NCI-H774 (cell line): ENCODE measurements at regions not wholly inside any gene's neighbourhood (a gene's known extent, or its start where the extent isn't known, plus 50 kb on each side); places are given as distances from the start of the nearest gene placed in this dataset.
"Not testable (repeated sequence)": the region's sequence is repeated elsewhere in the genome, so short reads cannot be mapped to it uniquely, and the experiment has no call there.

Experiments
- DNase-seq: peaks from one replicate; lab custom pipeline; 2025; lab: John Stamatoyannopoulos, UW

DNA sequence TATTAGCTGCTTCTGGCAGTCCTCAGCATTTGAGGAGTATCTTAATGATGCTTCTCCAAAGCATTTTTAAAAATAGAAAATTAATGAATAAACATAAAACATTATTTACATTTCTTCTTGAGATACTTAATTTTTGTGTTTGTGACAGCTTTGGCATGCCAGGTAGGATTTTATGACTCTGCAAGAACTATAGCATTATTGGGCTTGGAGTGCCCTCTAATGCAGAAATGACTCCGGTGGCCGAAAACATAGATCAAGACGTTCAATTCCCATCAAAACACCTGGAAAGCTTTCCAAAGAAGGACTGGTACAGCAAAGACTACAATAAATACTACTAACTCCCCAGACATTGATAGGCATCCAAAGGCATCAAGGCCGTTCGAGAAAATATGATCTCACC, 366.4 kb upstream of the CXADR start:
- no peak for DNase-seq

DNA sequence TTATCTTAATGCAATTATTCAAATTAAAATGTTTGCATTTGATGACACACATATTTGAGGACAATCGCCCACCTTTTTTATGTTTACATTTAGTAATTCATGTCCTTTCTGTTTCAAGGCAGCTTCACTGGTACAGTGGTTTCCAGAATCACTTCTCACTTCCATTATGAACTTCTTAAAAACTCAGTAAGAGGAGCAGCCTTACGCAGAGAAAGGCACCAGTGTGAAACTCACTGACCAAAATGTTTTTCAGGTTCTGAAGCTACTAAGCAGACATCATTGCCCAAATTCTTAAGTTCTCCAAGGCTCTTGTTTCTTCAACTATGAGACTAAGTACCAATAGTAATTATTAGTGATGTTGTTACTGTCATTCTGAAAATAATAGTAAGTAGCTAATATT, 353.1 kb upstream of the CXADR start:
- DNase-seq = no peak

DNA sequence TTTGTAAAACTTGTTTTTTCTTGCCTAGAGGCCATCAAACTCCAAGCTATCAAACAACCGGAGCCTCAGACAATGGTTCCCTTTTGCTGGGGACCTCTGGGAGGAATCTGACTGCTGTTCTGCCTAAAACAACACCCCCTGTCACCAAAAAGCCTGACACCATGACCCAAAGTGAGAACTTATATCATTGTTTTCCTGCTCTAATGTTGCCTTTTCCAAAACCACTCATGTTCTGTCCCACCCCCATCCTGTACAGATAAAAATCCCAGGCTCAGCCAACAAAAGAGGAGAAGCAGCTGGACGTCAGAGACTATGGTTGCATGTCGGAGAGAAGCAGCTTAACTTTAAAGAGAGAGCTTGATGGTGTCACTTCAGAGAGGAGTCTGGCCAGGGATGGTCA, 327.2 kb upstream of the CXADR start:
- DNase-seq = no peak

DNA sequence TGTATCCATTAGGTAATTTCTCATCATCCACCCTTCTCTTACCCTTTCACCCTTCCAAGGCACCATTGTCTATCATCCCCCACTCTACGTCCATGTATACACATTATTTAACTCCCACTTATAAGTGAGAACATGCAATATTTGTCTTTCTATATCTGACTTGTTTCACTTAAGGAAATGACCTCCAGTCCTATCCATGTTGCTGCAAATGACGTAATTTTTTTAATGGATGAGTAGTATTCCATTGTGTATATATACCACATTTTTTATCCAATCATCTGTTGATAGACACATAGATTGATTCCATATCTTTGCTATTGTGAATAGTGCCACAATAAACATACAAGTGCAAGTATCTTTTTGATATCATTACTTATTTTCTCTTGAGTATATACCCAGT, 322.9 kb upstream of the CXADR start:
- no peak for DNase-seq

DNA sequence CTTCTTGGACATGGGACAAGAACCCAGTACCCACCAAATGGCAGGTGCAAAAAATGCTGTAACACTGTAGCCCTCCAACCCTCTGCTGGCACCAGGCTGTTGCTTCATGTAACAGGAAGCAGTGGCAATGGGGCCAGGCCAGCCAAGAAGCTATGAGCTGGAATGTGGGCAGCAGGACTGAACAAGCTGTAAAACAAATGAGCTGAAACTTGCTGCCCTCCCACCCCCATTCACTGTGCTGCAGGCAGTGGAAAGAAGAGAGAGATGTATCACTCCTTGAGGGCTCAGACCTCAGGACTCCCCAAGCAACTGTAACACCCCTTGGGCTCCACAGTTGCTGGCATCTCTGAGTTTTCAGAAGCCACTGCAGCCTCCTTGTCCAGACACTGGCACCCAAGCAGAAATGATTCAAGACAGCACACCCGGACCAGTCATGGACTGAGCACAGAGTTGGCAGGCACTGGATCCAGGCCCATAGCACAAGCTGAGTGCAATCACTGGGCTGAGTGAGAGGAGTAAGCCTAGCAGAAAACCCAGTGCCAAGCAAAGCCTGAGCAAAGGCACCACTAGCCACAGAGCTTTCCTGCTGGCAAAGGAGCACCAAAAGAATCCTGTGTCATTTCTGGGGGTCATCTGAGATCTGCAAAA, 321.4 kb upstream of the CXADR start:
- DNase-seq = no peak

DNA sequence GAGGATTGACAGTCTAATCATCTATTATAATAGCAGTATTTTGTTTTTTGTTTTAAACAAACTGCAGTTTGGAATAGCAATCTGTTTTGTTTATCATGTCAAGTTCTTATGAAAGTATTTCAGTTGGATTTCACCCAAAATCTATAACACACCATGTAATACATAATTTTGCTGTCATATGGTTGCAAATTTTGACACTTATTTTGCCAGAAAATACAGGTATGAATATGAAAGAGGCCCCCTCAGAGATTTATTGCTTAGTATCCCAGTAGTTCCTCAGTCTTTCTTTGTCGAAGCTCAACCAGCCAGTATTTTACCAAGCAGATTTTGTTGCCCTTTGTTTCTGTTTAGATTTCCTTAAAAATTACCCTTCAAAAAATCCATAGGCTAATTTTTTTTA, 317.5 kb upstream of the CXADR start:
- no peak for DNase-seq

DNA sequence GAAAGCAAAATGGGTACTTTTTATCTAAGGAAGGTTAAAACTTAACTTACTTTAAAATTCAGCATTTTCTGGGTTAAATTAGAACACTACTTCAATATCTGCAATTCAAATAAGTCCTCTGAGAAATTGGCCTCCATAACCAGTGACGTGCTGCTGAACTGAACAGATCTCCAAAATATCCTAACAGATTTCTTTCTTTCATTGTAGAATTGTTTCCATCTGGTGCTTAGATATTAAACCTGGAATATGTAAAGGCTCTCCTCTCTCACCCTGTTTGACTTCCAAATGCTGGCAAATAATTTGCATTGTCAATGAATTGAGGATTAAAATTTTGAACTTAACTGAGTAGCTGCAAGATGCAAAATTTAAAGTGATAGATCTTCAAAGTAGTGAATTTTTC, 316.9 kb upstream of the CXADR start:
- no peak for DNase-seq

DNA sequence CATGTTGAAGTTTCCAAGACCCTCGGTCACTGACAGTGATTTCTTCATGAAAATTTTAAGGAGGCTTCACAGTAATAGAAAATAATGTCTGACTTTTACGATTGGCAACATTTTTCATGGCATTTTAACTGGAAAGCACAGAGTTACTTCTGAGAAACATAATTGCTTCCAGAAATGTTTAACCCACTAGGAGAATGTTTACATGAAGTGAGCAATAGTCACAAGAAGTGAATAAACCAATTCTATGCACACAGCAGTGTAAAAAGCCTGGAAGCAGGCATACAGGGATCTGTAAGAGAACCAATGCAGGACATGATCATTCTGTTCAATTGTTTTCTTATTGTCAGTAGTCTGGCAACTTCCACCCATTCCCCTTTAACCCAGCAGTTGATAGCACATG, 316.2 kb upstream of the CXADR start:
- no peak for DNase-seq

DNA sequence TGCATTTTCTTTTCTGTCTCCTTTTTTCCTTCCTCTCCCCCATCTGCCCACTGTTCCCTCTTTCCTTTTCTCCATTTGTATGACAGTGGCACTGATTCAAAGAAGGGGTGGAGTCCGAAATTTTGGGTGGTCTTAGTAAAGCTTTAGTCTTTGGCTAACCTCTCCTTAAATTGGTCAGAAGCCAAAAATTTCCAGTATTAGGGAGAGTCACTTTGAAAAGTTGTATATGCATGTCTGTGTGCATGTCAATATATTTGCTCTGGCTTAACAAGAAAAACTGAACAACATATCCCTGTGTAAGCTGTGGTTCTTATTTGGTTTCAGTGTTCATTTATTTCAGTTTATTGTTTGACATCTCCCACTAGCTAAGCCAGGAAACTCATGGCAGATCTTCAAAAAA, 314.8 kb upstream of the CXADR start:
- no peak for DNase-seq

DNA sequence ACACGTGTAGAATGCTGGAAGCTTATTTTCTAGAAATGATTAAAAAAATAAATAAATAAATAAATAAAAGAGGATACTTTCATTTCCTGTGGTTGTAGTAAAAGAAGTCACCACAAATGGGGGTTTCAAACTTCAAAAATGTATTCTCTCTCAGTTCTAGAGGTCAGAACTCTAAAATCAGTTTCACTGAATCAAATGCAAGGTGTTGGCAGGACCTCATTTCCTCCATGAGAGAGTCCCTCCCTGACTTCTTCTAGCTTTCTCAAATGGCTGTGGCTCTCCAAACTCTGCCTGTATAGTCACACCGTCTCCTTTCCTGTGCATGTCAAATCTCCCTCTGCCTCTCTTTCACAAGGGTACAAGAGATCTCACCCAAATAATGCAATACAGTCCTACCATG, 312.6 kb upstream of the CXADR start:
- DNase-seq = no peak

DNA sequence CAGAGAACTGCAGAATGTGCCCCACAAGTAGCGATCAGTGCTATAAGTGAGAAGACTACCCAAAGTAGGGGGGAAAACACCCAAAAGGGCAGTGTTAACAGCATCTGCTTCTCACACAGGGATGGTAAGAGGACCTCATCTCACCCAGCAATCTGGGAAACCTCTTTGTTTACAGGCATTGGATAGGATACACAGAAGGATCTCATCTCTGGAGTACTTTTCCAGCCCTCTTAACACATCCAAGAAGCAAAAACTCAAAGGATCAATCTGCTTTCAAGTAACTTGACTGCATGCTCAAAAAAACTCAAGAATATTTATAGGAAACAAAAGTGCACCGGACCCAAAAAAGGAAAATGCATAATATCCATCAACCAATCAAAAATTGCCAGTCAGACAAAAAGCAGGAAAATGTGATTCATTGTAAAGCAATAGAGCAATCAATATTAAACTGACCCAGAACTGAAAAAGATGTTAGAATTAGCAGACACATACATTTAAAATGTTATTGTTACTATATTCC, 311.0 kb upstream of the CXADR start:
- no peak for DNase-seq

DNA sequence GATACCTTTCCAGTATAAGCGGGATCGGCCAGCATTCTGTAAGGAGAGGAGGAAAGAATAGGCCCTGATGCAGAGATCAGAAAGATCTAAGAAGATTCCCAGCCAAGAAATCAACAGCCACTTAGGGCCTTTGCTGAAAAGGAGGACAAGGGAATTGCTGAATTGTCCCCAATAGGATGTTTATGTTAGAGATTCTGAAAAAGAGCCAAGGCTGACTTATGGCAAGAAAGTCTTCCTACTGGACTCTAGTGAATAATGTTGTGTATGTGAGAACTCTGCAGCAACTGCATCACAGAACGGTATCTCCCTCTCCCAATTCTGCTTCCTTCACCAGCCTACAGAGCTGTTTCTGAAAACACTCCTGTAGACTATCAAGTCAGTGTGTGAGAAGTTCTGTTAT, 298.0 kb upstream of the CXADR start:
- DNase-seq = no peak

DNA sequence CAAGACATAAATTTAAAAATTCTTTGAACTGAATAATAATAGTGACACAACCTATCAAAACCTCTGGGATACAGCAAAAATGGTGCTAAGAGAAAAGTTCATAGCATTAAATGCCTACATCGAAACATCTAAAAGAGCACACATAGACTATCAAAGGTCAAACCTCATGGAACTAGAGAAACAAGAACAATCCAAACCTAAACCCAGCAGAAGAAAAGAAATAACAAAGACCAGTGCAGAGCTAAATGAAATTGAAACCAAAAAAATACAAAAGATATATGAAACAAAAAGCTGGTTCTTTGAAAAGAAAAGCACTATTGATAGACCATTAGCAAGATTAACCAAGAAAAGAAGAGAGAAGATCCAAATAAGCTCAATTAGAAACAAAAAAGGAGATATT, 293.8 kb upstream of the CXADR start:
- DNase-seq = not testable (repeated sequence)

DNA sequence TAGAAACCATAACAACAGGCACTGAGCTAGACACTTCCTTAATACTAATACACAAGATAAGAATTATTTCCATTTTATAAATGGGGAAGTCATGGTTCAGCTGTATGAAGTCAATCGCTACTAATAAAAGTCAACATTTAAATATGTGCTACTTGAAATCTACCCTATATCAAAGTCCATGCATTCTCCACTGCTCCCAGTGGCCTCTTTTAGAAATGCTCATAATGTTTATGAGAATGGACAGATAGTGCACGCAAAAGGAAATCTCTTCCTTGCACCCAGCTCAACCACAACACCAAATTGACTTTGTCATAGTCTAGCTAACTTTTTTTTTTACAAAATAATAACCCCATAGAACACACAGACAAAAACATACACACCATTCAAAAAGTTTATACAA, 281.7 kb upstream of the CXADR start:
- no peak for DNase-seq

DNA sequence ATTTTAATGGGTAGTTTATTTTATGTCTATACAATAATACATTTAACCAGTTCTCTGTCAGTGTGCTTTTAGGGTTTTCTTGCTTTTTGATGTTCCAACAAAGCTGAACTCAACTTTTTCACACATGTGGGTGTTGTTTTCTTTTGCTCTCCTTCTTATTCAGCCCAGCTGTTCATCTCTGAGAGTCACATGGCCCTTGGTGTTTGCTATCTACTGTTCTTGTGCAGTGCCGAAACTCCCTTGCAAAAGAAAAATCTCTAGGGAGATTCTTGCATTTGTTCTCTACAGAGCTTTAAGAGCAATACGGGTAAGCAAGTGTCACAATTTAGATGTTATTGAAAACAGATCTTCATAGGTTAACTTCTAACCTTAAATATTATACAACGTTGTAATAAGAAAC, 281.1 kb upstream of the CXADR start:
- no peak for DNase-seq

DNA sequence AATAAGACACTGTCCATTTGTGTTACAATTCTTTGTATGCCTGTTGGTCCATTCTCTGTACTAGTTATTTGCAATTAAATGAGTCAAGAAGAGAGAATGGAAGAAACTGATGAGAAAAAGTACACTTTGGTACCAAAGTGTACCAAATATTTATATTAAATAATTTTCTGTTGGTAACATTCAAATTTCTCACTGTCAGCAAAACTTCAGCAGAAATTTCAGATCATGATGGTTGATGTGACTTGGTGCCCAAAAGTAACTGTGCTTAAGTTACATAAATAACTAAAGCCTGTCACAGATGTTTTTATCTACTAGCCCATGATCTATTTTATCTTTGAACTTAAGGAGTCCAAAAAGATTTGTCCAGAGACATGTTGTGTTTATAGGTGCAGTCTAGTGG, 274.4 kb upstream of the CXADR start:
- no peak for DNase-seq

DNA sequence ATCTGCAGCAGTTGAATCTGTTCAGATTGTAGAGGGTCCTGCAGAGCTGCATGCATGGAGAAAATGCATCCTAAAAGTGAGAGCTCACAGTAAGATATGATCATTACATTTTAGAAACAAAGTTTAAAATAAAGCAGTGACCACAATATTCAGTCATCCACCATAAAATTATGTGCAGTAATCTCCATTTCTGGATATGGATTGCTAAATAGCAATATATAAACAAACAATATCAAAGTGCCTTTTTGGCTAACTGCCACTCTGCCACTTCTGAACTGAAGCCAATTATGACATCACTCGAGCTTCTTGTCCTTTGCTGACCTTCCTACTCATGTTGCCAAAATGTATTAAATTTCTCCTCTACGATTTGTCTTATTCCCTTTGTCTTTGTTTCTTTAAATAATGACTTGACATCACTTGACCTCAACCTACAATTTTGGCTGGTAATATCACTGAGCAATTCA, 262.0 kb upstream of the CXADR start:
- DNase-seq = peak; percentile 44

DNA sequence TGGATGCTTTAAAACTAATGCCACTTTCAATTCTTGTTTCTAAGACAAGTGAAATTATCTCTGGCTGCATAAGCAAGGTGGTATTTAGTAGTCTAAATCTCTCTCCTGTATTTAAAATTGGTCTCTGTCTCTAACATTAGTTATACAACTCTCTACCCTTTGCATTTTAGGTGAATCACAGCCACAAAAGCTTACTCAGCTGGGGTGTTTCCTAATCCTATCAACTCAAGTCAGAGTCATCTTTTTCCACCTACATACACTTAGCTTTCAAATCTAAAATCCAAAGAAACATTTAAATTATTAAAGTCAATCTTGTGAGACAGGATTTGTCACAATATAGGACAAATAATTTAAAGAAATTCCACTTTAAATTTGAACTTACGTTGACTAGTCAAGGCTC, 255.1 kb upstream of the CXADR start:
- DNase-seq = no peak

DNA sequence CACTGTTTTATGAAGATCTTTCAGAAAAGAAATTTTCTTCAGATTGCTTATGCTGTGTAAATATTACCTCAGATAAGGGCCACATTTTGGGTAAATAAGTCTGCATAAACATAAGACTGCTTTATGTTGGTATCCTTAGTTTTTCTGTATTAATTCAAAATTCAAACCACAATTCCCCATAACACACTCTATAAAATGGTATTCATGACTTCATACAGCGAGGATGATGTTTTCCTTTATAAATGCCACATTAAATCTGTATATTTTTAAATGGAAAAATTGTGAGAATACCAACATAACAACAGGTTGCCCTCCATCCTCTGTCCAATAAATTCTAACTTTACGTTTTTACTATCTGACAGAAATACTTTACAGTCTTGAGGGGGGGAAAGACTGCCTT, 248.7 kb upstream of the CXADR start:
- DNase-seq = no peak

DNA sequence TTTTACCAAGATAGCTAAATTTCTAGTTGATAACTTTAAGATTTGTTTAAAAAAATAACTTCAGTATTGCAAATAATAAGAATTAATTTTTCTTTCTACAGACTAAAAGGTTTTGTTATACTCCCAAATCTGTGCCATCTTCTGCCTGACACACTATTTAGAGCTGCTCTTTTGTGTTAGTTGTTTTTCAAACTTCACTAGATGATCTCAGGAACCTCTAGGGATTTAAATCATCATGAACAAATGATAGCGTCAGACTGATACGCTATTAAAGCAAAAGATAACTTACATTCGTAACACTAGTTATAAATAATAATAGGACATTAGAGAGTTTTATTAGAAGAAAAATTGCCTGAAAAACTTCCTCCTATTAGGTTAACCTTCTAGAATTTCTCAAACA, 243.1 kb upstream of the CXADR start:
- DNase-seq = no peak

DNA sequence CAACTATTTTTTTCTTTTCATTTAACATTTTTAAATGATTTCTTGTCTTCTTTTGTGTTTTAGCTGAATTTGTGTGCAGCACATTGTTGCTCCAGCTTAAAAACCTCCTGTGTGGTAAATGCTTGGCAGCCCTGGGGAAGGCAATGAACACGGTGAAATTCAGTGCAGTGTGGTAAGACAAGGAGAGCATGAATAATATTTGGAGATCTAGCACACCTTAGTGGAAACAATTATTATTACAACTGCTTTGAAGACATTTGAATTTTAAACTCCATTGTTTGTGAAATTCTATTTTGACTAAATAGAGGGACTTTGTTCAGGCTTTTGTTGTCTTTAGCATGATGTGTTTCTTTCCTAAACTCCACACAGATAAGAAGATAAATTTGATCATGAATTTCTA, 242.6 kb upstream of the CXADR start:
- DNase-seq = peak; percentile 37

DNA sequence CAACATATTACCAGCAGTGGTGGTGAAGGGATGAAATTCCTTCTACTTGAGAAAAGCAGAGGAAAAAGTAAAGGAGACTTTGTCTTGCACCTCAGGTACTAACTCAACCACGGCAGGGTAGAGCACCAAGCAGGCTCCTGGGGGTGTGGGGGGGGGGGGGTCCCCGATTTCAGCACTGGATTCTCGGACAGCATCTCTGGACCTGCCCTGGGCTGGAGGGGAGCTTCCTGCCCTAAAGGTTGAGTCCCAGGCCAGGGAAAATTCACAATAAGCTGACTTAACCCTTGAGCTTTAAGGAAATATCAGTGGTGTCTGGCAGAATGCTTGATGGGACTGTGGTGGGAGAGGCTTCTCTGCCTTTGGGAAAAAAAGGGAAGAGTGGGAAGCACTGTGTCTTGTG, 233.2 kb upstream of the CXADR start:
- DNase-seq = no peak

DNA sequence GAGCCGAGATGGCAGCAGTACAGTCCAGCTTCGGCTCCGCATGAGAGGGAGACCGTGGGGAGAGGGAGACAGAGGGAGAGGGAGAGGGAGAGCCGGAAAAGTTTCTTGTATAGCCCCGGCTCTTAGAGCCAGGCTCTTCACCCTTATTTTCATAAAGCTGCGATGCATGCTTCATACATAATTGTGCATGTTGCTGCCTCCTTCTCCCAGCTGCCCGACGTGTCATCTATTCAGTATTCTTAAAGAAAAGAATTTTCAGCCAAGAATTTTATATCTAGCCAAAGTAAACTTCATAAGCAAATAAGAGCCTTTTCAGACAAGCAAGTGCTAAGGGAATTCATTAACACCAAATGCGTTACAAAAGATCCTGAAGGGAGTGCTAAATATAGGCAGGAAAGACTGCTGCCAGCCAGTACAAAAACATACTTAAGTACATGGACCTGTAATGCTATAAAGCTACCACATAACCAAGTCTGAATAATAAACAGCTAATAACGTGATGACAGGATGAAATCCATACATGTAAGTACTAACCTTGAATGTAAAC, 219.8 kb upstream of the CXADR start:
- not testable (repeated sequence) for DNase-seq

DNA sequence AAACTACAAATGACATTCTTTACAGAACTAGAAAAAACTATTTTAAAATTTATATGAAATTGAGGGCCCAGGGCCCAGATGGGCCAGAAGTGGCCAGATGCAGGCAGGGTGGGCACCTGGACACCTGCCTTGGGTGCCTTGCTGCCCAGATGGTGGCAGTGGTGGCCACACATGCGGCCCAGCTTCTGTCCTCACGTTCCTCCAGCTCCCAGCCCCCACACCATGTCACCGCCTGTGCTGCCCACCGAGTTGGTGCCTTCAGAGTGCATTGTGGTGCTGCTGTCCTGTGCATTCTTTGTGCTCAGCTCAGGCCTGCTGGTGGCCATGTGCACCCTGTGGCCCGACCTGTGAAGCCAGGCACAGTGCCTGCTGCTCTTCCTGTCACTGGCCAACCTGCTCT, 216.8 kb upstream of the CXADR start:
- no peak for DNase-seq
